Activated naive CD4-positive, alpha-beta T cell treated with anti-CD3 and anti-CD28 coated beads, Interleukin-2, amount 10 ng/mL, durations not matched to agents 7 days and 5 days (primary cell): ENCODE measurements at regions not wholly inside any gene's neighbourhood (a gene's known extent, or its start where the extent isn't known, plus 50 kb on each side); places are given as distances from the start of the nearest gene placed in this dataset.

Experiments used
- CTCF ChIA-PET: fragments of 350-600 bp; sonication (Branson Sonifier 250); formaldehyde crosslinking; loops from one replicate; lab custom pipeline; 2021; ENCODE audit warnings: antibody characterized with exemption; lab: Charles Lee
- DNase-seq: peaks from one replicate; pipeline ENCODE4 v3.0.0-alpha.2; 2020
- H3K27ac Mint-ChIP-seq: one replicate; pipeline ENCODE4 v1.8.0; 2021; ENCODE audit warnings: mild to moderate bottlenecking, moderate library complexity, mixed read lengths
- H3K27me3 Mint-ChIP-seq: one replicate; pipeline ENCODE4 v1.8.0; 2021; ENCODE audit warnings: mild to moderate bottlenecking, mixed read lengths
- H3K36me3 Mint-ChIP-seq: one replicate; pipeline ENCODE4 v1.8.0; 2021; ENCODE audit warnings: mixed read lengths
- H3K4me1 Mint-ChIP-seq: one replicate; pipeline ENCODE4 v1.8.0; 2021; ENCODE audit warnings: mixed read lengths
- H3K4me3 Mint-ChIP-seq: one replicate; pipeline ENCODE4 v1.8.0; 2021; ENCODE audit warnings: mild to moderate bottlenecking, moderate library complexity, mixed read lengths
- H3K9me3 Mint-ChIP-seq: one replicate; pipeline ENCODE4 v1.8.0; 2021; ENCODE audit warnings: mixed read lengths

DNA sequence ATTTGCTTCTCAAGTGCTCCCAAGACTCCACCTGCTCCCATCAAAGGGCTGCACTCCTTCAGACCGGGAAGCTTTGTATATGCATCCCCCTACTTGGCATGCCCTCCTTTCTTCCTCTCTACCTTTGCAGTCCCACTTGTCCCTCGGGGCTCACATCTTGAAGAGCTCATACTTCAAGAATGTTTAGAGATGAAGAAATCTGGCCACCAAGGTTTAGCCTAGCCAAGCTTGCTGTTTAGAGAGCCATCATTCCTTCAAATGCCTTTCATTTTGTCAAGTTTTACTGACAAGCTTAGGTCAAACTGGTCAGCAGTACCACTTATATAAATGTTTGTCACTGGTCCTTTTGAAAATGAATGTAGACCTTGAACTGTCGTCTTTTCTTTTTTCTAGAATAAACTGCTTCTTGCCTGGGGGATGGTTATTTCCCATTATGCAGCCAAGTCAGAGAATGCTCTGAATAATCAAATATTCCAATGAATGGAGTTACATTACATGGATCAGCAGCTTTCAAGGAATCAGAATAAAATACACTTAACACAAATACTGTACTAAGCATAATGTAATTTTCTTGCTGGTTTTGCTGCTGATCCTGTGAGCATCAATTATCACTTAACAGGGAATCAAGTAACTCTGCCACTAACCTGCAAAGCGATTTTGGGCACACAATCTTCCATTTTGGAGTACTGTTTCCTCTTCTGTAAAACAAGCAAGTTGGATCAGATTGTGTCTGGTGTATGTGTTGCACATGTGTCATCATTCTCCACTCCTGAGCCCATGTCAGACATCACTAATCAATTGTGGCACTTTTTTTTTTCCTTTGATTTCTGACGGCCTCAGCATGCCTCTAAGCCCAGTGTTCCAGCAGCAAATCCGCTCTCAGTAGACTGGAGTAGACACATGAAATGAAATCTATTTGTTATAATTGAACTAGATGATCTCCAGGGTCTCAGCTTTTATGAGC lies 357.9 kb downstream of the PTEN start:
- DNase-seq = no peak
- peaks cover 1% of the 10 kb centered on the region for H3K36me3 Mint-ChIP-seq
- peaks cover 5% of the 10 kb centered on the region for H3K27me3 Mint-ChIP-seq
- no peaks in the 10 kb centered on the region for H3K4me1 Mint-ChIP-seq
- H3K4me3 Mint-ChIP-seq = no peak overlapping the region
- CTCF ChIA-PET = no interaction called here
- H3K9me3 Mint-ChIP-seq = no peaks in the 10 kb centered on the region
- no peak overlapping the region for H3K27ac Mint-ChIP-seq

DNA sequence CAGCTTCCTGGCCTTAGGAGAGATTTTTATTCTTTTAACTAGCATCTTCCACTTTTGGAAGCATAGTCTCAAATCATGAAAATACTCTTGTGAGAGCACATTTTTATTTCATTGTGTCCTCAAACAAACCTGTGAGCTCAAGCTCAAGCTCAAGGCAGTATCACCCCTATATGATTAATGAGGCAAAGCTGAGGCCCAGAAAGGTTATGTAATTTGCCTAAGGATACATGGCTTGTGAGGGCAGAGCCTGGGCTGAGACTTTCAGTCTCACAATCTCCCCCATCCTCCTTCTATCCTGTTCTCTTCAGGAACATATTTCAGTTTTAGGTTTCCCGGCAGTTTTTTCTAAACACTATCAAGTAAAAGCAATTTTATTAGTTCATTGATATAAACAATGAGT lies 359.5 kb downstream of the PTEN start:
- CTCF ChIA-PET = no interaction called here
- H3K27me3 Mint-ChIP-seq = peaks cover 8% of the 10 kb centered on the region
- no peak overlapping the region for H3K4me3 Mint-ChIP-seq
- H3K27ac Mint-ChIP-seq = no peak overlapping the region
- no peaks in the 10 kb centered on the region for H3K4me1 Mint-ChIP-seq
- peaks cover 3% of the 10 kb centered on the region for H3K36me3 Mint-ChIP-seq
- no peak for DNase-seq
- H3K9me3 Mint-ChIP-seq = no peaks in the 10 kb centered on the region
